GM12874 (cell line): ENCODE measurements at regions not wholly inside any gene's neighbourhood (a gene's known extent, or its start where the extent isn't known, plus 50 kb on each side); places are given as distances from the start of the nearest gene placed in this dataset.

ENCODE experiments used
- TF ChIP-seq, protein P1 (sequence below): IDR thresholded peaks from 2 replicates; pipeline ENCODE4 v1.5.1; 2011; ENCODE audit warnings: low read depth, mild to moderate bottlenecking, control low read depth, low read length, moderate library complexity; ENCODE audit not compliant: insufficient read depth

DNA sequence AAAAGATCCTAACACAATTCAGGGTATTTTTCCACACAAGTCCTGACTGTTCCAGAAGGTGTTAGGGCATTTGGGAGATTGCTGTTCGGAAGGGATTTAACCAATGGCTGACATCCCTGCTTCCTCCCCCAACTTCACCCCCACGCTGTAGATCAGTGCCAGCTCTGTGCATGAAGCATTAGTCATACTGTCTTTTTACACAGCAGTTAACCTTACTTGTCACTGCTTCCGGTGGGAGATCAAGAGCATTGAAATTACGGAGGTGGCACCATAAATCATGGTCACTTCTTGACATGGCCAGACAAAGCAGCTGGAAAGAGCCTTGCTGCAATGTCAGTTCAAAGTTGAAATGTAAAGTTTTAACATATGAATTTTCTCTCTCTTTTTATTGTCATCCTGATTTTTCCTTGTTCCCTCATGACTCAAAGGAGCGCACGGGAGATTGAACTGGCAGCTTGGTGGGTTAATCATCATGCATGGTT is 70.2 kb downstream of the HRH4 start:
- TF ChIP-seq, protein P1, sequence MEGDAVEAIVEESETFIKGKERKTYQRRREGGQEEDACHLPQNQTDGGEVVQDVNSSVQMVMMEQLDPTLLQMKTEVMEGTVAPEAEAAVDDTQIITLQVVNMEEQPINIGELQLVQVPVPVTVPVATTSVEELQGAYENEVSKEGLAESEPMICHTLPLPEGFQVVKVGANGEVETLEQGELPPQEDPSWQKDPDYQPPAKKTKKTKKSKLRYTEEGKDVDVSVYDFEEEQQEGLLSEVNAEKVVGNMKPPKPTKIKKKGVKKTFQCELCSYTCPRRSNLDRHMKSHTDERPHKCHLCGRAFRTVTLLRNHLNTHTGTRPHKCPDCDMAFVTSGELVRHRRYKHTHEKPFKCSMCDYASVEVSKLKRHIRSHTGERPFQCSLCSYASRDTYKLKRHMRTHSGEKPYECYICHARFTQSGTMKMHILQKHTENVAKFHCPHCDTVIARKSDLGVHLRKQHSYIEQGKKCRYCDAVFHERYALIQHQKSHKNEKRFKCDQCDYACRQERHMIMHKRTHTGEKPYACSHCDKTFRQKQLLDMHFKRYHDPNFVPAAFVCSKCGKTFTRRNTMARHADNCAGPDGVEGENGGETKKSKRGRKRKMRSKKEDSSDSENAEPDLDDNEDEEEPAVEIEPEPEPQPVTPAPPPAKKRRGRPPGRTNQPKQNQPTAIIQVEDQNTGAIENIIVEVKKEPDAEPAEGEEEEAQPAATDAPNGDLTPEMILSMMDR: no peak

DNA sequence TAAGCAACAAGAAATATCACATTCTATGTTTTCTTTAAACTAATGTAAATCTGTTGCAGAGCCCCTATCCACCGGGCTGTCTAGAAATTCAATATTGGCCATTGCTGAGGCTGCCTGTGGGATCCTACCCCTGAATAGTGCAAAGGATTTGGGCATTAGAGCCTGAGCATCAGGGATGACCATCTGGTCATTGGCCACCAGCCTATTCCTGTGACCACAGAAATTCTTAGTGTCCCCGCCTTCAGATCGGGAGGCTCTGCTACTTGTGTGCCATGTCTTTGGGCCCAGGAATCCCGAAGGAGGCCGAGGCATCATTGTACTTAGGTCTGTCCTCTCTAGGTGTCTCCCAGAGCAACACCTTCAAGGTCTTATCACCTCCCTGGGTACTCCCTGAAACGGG is 73.8 kb downstream of the HRH4 start:
- TF ChIP-seq, protein P1: no peak

DNA sequence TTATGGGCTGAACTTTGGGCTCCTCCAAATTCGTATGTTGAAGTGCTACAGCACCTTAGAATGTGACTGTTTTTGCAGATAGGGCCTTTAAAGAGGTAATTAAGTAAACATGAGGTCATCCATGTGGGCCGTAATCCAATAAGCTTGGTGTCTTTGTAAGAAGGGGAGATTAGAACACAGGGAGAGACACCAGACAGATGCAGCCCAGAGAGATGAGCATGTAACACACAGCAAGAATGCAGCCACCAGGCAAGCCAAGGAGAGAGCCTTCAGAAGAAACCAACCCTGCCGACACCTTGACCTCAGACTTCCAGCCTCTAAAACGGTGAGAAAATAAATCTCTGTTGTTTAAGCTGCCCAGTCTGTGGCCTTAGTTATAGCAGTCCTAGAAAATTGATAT is 74.3 kb downstream of the HRH4 start:
- TF ChIP-seq, protein P1: no peak

DNA sequence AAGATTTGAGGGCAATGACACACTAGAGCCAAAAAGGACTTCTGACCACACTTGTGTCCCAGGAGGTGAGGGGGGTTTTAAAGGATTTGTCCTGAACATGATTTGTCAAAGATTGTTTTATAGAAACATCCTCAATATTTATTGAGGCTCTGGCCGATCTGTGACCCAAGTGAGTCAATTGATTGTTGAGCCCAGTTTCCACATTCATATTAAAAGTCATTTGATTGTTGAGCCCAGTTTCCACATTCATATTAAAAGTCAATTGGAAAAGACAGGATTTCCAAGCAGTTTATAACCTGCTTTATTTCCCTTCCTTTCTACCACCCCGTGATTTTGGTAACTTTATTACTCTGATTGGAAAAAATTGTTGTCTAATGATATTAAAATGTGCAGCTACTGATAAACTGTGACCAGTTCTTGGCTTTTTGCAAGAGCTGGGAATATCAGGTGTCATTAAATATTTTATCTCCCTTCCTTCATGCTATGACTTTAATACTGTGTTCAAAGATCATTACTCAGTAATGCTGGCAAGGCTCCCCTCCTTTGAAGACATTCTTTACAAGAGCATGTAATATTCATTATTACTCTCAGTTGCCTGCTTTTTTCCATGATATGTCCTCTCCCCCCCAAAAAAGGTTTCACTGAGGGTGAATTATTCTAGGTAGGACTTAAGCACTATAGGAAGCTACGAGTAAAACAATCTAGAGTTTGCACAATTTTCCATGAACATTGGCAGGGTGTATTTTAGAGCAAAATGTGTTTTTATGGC is 75.3 kb downstream of the HRH4 start:
- TF ChIP-seq, protein P1: no peak

DNA sequence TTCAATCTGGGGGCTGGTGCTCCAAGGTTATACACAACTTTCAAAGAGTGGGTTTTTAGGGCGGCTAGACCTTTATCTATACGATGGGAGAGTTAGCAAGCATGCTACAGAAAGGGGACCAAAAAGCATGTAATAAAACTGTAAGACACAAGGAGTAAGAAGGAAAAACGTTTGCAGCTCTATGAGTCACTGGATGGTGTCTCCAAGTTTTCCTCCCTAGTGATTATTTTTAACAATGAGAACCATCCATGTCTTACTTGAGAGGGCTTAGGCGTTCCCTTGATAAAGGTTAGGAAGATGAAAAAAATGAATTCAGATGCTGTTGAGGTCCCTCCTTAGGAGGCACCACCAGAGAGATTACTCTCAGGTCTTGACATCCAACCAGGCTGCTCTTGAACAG is 75.9 kb downstream of the HRH4 start:
- TF ChIP-seq, protein P1: no peak

DNA sequence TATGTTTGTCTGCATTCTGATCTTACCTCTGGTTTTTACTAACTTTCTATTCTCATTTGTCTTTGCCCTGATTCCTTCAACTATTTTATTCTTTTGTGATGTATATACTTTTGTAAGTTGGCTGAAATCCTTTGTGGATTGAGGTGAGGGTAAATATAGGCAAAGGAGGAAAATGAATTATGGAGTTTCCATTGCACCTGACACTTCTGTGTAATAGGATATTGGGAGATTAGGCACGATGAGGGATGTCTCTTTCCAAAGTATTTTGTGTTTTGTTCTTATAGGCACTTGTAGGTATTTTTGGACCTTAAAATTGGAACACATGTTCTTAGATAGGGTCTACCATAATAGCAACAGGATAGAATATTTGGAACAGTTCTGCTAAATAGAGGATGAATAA is 76.4 kb downstream of the HRH4 start:
- TF ChIP-seq, protein P1: no peak

DNA sequence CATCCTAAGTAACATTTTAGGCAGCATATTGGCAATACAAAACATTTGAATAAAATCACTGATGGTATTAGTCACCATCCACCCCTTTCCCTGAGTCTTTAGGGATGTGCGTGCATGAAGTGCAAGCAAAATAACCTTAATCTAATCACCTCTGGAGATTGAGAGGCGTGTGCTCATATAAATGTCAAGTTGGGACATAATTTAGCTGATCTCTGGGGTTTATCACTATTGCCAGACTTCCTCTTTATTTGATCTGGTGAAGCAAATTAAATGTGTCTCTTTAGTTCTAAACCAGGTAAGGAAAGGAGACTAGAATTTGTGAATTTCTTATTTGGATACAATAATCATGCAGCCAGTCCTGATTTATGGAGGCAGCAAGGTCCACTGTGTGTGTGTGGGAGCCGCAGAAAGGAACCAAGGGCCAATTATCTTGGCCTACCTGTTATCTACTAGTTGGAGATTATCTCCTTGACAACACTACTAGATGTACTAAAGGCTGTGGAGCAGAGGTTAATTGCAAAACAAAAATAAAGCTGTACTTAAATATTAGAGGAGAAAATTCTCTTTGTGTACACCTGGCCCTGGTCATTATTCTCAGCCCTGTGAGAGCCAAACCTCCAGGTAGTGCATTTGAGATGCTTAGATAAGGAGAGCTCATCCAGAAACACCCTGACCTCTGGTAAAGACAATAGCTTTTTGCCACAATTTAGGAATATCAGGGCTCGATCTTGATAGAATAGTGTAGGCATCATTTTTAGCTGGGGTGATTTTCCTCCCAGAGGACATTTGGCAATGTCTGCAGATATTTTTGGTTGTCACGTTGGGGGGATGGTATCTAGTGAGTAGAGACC is 78.2 kb downstream of the HRH4 start:
- TF ChIP-seq, protein P1: no peak
